ENCODE measurements at regions not wholly inside any gene's neighbourhood (a gene's known extent, or its start where the extent isn't known, plus 50 kb on each side); places are given as distances from the start of the nearest gene placed in this dataset.

DNA sequence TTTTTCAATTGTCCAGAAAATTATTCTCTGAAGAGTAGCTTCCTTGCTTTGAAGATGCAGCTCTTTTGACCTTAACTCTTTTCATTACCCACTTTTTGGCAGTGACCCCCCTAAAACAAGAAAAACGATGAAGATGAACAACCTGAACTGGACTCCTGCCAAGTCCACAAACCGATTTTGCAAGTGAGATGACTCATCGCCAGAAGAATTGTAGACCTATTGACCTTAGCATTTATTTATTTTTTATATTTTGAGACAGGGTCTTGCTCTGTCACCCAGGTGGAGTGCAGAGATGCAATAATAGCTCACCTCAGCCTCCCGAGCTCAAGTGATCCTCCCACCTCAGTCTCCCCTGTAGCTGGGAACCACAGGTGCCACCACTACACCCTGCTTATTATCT lies 859.2 kb downstream of the GATA3 start:
- intact Hi-C loops (cut with DNase I), result no loop called here
- TF ChIP-seq, protein P1, sequence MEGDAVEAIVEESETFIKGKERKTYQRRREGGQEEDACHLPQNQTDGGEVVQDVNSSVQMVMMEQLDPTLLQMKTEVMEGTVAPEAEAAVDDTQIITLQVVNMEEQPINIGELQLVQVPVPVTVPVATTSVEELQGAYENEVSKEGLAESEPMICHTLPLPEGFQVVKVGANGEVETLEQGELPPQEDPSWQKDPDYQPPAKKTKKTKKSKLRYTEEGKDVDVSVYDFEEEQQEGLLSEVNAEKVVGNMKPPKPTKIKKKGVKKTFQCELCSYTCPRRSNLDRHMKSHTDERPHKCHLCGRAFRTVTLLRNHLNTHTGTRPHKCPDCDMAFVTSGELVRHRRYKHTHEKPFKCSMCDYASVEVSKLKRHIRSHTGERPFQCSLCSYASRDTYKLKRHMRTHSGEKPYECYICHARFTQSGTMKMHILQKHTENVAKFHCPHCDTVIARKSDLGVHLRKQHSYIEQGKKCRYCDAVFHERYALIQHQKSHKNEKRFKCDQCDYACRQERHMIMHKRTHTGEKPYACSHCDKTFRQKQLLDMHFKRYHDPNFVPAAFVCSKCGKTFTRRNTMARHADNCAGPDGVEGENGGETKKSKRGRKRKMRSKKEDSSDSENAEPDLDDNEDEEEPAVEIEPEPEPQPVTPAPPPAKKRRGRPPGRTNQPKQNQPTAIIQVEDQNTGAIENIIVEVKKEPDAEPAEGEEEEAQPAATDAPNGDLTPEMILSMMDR (IDR thresholded peaks at IDR 0.05), result no peak
- ATAC-seq (no peak), DNase-seq (no peak), FAIRE-seq (no peak)
- Histone ChIP-seq H3K4me1 (no peaks in the 10 kb centered on the region), H3K27ac (no peak overlapping the region), H3K36me3 (no peaks in the 10 kb centered on the region), H3K9me3 (no peaks in the 10 kb centered on the region), H3K27me3 (peaks cover 0 to 4% (median 1%) of the 10 kb centered on the region in 4 donors), H3K4me3 (no peak overlapping the region)
- WGBS, 2 donors, result 28 to 30% methylated on average over 4 of the region's 4 CpGs

DNA sequence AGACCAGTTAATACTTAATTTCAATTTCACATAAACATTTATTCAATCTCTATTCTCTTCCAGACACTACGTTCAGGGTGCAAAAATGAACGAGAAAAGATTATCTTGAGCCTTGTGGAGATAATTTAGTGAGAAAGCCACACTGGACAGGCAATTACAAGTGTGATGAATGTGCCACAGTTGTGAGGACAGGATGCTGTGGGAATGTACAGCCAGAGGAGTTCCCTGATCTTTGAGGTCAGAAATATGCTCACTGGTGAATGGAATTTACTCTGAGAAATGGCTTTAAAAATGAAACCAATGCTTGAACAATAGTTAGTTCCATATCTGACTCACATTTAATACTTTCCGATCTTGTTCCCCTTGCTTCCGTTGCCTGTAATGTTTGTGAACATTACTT lies 864.8 kb downstream of the GATA3 start:
- Histone ChIP-seq H3K27ac (no peak overlapping the region), H3K9me3 (no peaks in the 10 kb centered on the region), H3K27me3 (no peaks in the 10 kb centered on the region), H3K4me1 (no peaks in the 10 kb centered on the region), H3K4me3 (no peak overlapping the region), H3K36me3 (no peaks in the 10 kb centered on the region)
- DNase-seq (no peak), ATAC-seq (no peak), FAIRE-seq (no peak)
- intact Hi-C loops (cut with DNase I), result no loop called here
- WGBS, 2 donors, result 37 to 49% methylated on average over 4 of the region's 4 CpGs
- TF ChIP-seq, protein P1 (IDR thresholded peaks at IDR 0.05), result no peak

DNA sequence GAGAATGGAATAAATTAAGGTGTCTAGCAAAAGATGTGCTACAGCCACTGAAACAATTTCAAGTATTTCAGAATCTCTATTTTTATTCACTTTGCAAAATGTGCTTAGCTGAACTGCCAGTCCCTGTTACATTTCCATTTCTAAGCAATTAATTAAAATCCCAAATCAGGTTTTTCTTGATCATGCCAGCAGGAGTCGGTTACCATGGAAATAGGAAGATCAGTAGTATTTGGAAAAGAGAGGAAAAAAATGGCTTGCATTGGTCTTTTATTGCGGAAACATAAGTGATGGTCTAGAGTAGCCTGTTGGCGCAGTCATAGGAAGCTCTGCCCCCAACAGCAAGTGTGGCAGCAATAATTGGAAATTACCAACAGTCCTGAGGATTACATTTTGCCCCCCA lies 867.1 kb downstream of the GATA3 start:
- no peak overlapping the region for H3K4me3 ChIP-seq
- intact Hi-C loops (cut with DNase I), result no loop called here
- FAIRE-seq, result no peak
- no peaks in the 10 kb centered on the region for H3K9me3 ChIP-seq
- no peak overlapping the region for H3K27ac ChIP-seq
- no peaks in the 10 kb centered on the region for H3K4me1 ChIP-seq
- ATAC-seq, result no peak
- no peak for DNase-seq
- 31 to 71% methylated on average over 3 of the region's 3 CpGs for WGBS, 2 donors
- no peaks in the 10 kb centered on the region for H3K36me3 ChIP-seq
- H3K27me3 ChIP-seq, result no peaks in the 10 kb centered on the region
- TF ChIP-seq, protein P1 (IDR thresholded peaks at IDR 0.05), result no peak

DNA sequence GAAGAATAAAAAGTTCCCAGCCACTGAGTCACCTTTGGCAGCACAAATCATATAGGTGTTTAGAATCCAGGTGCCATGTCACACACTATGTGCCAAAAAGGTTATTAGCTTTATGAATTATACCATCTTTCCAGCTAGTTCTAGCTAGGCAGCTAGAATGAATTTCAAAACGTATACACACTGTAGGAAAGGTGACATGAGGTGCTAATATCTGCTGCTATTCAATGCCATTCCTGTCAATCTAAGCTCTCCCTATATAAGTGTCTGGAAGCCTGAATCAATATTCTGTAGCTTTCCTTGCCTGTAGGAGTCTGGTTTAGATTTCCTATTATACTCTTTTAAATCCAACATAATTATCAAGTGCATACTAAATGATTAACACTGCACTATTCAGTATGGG lies 868.6 kb downstream of the GATA3 start:
- Histone ChIP-seq H3K27me3 (no peaks in the 10 kb centered on the region), H3K4me3 (no peak overlapping the region), H3K36me3 (no peaks in the 10 kb centered on the region), H3K4me1 (no peaks in the 10 kb centered on the region), H3K27ac (no peak overlapping the region), H3K9me3 (no peaks in the 10 kb centered on the region)
- 28 to 33% methylated on average over 1 of the region's 1 CpG for WGBS, 2 donors
- TF ChIP-seq, protein P1 (IDR thresholded peaks at IDR 0.05), result no peak
- no peak for FAIRE-seq
- no peak for ATAC-seq
- DNase-seq, result no peak
- intact Hi-C loops (cut with DNase I), result no loop called here

DNA sequence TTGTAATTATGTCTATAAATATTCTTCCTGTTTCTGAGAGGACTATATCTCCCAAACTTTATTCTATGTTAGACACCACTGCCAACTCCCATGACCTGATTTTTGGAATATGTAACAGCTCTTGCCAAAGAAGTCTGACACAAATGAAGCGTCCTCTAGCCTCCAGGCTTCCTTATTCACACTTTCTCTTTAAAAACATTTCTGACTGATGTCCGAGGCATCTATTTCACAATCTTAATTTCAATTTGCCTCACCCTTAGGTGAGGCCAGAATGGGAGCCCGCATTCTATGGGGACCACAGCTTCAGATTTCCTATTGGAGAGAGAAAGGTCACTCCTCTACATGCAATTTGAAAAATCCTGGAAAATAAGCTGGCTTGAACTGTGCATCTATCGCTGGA lies 873.2 kb downstream of the GATA3 start:
- H3K4me3 ChIP-seq, result no peak overlapping the region
- FAIRE-seq (no peak), ATAC-seq (no peak), DNase-seq (no peak)
- WGBS, 2 donors, result 42 to 57% methylated on average over 4 of the region's 4 CpGs
- no peaks in the 10 kb centered on the region for H3K36me3 ChIP-seq
- TF ChIP-seq, protein P1 (IDR thresholded peaks at IDR 0.05), result no peak
- no peak overlapping the region for H3K27ac ChIP-seq
- H3K9me3 ChIP-seq, result no peaks in the 10 kb centered on the region
- H3K4me1 ChIP-seq, result no peaks in the 10 kb centered on the region
- intact Hi-C loops (cut with DNase I), result no loop called here
- H3K27me3 ChIP-seq, result no peaks in the 10 kb centered on the region
